IPS-NIHi7 (cell line): ENCODE measurements at regions not wholly inside any gene's neighbourhood (a gene's known extent, or its start where the extent isn't known, plus 50 kb on each side); places are given as distances from the start of the nearest gene placed in this dataset.

ENCODE experiments used
- DNase-seq: peaks from one replicate; pipeline ENCODE4 v3.0.0; 2012; ENCODE audit warnings: mixed read lengths; ENCODE audit errors: extremely low spot score

DNA sequence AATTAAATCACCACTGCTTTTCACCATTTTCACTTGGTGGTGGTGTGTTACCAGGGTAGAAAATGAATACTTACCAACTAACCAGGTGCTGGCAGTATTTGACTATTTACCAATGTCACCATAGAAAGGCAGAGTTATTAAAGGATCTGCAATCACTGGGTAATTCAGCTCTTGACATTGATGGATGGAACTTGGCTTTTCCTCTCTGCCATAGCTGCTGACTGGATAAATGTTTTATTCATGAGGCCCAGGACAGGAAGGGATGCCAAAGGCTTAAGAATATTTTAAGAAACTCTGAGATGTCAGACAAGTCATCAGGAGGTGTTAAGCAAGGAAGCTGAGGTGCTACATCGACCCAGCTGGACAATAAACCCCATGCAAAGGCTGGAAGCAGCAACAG lies 495.5 kb upstream of the CFAP20DC start:
- DNase-seq: no peak

DNA sequence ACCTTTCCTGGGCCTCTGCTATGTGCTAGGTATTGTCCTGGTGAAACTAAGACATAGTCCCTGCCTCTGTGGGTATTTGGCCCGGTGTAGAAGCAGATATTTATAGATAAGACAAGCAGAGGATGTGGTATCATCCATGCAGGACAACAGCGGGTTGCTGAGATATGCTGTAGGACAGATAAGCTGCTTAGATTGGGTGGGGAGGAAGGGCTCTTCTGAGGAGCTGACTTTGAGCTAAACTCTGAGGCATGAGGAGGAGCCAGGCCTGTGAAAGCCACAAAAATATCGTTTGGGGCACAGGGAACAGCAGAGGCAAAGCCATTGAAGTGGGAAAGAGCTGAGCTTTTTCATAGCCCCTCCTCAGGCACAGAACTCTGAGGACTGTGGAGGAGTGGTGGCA lies 492.5 kb upstream of the CFAP20DC start:
- no peak for DNase-seq

DNA sequence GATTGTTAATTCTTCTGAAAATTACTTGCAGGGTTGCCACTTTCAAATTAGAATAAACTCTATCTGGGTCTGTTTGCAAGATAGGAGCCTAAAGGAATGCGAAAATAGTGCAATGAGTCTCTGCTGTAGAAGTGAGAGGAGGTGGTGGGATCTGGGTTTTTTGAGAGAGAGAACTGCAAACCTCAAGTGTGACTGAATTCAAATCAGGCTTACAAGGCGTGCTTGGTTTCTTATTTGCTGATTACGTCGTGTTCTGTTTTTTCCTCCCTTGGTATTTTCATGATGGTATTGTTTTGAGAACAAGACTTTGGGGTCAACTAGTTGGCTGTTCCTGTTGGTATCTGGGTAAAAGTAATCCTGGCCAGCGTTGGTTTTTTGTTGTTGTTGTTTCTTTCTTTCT lies 490.9 kb upstream of the CFAP20DC start:
- no peak for DNase-seq

DNA sequence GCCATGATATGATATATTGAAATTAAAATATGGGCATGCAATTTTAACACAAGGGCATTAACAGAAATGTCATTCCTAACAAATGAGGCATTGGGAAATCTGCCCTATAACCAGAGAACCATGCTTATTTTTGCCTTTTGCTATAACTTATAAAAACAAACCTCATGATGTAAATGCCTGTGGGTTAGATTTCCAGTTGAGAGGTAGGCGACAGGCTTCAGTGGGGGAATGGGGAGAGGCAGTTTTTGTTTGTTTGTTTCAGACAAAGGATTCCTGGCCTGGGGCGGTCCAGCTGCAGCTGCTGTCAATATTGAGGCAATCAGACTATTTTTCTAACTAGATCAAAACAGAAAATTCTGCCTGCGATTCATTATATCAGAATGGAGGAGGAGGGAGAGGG lies 490.4 kb upstream of the CFAP20DC start:
- no peak for DNase-seq

DNA sequence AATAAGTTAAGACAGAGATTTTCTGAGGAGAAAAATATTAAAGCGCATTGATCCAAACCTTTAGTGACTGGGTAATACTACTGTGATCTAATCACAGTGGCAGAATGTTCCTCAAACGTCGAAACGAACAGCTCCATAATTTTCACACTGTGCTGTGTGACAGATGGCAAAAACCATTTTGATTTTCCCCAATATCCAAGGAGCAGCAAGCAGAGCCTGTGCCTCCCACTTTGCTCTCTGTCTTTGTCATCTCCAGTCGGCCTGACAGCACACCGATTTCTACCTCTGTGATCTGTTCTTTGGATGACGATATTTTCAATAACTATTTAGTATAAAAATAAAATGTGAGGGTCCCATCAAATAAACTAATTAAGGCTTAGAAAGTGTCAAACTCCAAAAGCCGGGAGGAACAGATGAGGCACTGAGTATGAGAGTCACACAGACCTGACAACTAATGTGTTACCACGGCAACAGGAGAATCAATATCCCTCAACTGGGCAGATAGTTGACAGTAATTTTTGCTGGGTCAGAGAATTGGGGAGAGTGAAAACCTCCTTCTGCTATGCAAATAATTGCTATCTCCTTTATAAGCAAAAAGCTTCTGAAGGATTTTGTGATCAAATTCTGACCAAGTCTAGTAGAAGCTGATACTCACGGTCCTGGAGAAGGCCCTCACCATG lies 489.1 kb upstream of the CFAP20DC start:
- no peak for DNase-seq

DNA sequence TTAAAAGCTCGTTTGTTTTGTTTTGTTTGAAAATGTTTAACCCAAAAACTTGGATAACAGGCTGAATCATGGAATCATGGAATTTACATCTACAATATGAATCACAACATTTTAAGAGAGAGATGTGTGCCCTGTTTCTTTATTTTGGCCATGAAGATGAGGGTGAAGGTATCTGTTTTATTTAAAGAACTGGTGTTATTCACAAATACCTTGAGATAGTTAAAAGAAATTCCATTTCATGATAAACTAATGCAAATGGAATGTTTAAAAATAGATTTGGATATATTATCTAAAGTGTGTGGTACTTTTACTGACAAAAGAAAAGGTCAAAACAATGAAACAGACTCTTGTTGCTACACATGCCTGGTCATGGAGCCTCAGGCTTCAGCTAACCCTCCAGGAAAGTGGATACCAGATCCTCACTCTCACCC lies 486.0 kb upstream of the CFAP20DC start:
- DNase-seq: no peak

DNA sequence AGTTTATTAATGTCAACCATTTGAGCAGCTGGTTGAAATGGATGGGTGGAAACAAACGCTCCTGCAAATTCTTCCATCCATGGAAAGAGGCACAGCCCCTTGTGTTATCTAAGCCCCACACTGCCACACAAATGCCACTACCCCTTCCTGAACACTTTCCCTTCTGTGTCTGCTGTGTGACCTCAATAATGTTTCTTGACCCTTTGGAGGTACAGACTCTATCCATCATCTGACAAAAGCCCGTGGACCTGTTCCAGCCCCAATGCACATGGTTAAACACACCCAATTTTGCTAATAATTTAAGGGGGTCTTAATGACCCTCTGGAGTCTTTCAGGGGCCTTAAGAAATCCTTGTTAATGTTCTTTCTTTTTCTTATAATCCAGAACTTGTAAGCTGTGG lies 482.2 kb upstream of the CFAP20DC start:
- DNase-seq: no peak

DNA sequence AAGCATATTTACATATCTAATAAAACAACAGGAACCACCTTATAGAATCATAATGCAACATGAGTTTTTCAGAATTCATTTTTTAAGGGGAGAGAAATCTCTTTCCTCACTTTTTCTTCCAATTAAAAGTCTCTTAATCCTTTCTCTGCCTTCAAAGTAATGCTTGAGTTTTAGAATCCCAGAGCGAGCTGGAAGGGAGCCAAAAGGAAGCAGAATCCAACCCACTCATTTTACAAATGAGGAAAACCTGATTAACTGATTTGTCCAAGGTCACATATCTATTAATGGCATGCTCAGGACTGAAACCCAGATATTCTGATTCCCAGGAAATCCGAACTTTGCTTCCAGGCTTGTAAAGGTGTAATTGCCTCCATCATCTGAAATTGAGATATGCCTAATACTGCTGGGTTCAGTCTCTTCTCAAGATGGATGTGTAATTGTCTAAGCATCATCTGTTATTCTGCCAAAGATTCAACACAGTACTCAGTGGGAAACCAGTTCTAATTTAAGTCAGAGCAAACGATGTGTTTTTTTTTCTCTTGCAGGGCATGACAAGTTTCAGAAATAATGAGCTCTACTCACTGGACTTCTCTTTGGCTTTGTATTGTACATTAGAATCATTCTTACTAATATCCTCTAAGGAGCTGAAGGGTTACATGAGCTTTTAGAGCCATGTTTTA lies 481.4 kb upstream of the CFAP20DC start:
- DNase-seq: no peak

DNA sequence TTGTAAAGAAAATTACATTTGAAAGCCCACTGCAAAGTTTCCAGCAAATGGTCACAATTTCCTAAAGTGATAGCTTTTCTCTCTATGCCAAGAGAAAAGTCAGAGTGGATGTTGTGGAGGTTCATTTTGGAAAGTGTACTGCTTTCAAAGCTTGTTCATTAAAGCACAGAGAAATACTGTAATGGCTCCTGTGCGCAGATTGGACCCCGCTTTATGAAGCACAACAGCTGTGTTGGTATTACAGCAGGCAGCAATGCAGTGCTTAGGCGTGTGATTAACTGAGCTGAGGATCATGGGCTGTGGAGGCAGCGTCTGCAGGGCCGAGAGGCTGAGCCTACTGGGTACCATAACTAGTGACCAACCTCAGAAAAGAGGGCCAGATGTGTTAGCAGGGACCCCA lies 478.4 kb upstream of the CFAP20DC start:
- no peak for DNase-seq

DNA sequence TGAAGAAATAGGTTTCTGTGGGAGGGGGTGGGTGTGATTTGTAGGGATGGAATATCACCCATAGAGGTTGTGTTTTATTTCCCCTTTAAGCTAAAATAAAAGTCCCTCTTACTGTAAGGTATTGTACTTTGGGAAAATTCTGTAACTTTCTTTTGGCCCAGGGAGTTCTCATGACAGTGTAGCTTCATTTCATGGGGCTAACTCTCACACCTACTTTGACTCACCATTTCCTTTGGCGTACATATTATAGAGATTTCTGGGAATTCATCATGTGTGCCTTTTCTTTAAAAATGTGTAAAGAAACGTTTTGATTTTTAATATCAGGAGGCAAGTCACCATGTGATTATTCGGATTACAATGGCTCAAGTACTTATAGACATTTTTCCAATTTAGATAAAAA lies 477.7 kb upstream of the CFAP20DC start:
- no peak for DNase-seq

DNA sequence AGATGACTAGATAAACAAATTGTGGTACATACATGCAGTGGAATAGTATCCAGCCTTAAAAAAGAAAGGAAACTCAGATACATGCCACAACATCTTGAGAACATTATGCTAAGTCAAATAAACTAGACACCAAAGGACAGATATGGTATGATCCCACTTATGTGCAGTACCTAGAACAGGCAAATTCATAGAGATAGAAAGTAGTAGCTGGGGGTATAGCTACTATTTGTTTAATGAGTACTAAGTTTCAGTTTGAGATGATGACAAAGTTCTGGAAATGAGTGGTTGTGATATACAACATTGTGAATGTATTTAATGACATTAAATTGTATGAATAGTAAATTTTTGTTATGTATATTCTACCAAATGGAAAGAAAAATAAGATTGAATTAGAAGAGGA lies 477.2 kb upstream of the CFAP20DC start:
- DNase-seq: no peak

DNA sequence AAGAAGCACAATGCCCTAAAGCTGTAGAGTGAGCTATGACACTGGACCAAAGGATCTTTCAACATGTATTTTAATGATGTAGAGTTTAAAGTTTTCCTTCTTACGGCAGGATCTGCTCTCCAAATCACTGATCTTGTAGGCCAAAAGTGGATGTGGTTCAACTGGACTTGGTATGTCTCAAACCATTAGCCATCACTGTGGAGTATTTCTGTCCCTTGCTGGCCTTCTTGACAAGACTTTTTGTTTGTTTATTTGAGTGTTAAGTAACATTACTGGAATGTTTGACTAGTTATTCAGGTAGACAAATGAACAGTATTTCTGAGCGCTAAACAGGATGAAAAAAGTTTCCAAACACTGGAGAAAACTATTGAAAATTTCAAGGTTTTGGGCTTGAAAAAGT lies 472.7 kb upstream of the CFAP20DC start:
- DNase-seq: no peak

DNA sequence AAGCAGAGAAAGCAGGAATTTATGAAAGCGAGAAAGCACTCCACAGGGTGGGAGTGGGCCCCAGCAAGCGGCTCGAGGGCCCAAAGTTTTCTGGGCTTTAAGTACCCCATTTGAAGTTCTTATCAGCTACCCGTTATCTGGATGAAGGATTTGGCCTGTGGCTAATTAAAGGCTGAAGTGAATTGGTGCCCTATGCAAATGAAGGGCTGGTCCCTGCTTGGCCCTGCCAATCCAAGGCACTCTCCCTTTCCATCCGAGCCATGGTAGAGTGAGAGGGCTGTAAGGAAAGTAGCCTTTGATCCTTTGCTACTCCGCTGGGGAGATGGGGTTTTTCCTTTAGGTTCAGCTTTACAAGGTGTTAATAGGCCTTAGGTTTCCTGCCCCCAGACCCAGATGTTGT lies 469.3 kb upstream of the CFAP20DC start:
- DNase-seq: no peak

DNA sequence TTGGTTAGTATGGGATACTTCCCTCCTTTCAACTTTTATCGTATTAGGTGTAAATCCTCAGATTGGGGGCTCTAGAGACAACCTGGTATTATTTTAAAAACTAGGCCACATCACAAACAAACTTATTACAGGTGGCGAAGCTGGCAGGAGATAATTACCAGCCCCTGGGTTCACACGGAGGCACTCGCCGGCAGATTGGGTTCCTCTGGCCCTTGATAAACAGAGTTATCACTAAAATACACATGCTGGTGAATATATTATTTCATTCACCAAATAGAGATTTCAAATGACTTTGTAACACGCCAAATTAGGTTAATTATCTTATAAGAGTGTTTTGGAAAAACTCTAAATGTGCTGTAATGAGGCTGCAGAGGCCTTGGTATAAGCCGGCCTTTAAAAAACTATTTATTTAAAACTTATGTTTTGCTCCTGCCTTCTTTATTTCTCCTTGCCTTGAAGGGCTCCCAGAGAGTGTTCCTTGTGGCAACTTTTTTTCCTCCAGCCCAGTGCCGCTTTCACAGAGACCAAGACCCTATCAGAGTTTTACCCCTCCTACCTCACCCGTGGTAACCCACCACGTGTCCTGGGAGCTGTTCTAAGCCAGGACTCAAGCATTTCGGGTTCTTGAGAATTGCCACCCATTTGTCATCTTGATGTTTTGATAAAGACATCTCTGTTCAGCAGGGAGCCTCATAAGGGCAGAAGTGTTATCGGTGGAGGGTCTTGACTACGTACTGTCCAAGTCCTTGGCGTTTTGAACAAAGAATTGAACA lies 468.6 kb upstream of the CFAP20DC start:
- DNase-seq: no peak

DNA sequence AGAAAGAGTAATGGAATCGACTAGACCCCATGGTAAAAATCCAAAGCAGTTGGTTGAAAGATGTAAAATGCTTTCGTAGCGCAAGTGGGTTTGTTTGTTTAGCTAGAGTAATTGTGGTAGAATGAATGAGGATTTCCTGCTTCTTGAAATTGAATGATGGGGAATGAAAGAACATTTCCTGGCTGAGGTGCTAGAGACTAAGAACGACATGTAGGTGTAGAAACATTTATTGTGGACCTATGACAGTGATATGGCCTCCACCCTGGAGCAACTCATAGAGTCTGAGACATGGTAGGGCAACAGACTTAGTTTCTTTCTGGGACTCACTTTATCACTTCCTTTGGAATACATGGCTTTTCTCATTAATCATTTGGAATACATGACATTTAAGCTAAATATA lies 467.6 kb upstream of the CFAP20DC start:
- DNase-seq: no peak

DNA sequence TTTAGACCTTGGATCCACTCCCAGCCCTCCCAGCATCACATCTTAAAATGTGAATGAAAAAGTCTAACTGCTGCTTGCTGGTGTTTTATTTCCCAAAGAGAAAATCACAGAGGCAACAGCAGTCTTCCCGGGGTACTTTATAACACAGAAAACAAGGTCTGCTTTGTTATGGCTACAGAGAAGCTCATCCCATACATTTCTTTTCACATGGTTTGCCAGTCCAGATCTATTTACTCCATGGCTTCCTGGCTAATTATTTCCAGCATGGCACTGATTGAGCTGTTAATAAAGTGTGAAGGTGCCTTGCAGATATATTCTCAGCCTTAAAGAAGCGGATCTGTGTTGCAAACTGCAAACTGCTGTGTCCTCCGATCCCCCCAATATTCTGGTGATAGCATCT lies 466.1 kb upstream of the CFAP20DC start:
- DNase-seq: no peak

DNA sequence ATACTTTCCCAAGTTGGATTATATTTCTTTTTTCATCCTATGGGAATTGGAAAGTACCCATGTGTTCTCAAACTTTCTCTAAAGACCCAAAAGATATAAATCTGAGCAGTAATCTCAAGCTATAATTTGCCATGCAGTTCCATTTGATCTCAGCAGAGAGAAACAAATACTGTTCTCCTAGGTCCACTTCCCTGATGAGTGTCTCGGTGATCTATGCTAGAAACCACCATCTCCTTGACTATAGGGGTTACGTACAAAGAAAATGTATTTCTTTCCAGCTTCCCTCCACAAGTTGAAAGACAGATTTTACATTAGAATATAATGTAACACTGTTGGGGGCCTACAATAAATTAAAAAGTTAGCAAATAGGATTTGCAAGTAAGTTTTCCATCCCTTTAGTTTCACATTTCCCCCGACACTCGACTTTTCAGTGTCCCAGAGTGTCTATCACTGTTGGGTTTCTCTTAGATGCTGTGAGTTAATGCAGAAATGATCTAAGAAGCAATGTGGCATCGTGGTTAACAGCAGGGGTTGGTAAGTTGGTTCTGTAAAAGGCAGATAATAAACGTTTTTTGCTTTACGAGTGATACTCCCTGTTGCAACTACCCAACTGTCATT lies 465.1 kb upstream of the CFAP20DC start:
- no peak for DNase-seq

DNA sequence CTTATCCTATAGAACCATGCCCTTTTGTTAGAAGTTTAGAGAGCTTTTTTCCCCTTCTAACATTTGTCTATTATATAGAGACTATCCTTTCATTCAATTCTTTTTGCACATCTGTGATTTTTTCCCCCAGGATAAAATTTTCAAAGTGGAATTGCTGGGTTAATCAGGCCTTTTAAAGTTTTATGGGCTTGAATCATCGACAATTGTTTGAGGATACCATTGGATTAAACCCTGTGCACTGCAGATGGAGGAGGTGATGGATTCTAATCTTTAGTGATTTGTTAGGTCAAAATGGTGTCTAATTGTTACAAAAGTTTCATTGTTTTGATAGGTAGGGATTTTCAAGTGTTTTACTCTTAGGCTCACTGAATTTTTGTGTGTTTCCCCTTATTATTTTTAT lies 463.7 kb upstream of the CFAP20DC start:
- no peak for DNase-seq

DNA sequence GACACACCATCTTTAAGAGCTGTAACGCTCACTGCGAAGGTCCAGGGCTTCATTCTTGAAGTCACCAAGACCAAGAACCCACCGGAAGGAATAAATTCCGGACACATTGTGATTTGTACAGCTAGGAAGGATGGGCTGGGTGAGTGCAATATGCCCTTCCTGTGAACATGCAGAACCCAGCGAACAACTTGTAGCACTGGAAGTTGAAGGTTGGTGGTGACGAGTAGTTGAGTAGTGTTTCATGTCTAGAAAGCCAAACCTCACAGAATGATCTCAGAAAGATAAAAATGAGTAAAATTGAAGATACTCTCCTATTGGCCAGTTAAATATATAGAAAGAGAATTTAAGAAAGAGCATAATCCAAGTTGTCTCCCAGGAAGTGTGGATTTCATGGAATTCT lies 462.2 kb upstream of the CFAP20DC start:
- DNase-seq: no peak

DNA sequence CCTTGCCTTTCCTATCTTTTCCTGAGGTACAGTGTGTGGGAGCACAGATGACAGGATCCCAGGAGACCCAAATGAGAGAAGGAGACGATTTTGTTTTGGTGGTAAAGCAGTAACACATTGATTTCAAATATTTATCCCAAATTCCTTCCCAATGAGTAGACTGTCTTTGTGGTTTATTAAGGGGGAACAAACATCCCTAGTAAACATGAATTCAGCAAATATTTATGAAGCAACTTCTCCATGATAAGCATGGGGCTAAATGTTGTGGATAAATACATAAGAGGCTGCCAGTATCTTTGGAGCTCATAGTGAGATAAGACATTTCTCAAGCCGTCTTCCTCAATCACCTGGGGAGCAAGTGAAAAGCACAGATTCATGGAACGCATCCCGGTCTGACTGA lies 460.8 kb upstream of the CFAP20DC start:
- DNase-seq: no peak

DNA sequence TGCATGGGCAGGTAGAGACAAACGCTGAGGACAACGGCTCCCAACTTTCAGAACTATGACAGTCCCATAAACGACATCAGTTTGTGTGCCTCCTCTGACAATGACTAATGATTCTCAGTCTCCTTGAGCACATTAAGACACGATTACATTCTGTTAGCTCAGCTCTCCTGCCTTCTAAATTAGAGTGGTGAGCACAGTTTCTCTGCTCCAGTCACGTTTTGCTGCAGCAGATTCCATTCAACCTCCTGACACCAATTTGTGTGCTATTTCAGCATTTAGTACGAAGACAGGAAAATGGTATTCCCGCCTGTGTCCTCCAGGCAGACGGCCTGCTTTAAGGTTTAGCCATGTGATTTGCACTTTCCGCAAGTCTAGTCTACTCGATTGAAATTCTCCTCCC lies 458.4 kb upstream of the CFAP20DC start:
- no peak for DNase-seq

DNA sequence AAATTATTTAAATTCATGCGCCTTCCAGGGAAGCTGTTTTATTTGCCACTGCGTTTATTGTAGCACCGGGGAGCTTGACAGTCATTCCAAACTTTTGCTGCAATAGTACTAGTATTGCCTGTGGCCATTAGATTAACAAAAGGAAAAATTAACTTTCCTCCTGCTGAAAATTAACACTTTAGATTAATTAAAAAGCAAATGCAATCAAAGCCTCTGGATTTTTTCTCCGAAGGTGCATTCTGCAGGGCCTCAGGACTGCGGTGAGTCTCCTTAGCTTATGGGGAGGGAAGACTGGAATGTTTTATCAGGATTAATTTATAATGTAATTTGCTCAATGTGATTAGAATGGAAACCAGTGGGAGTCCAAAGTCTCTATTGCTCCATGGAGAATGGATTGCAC lies 456.4 kb upstream of the CFAP20DC start:
- no peak for DNase-seq

DNA sequence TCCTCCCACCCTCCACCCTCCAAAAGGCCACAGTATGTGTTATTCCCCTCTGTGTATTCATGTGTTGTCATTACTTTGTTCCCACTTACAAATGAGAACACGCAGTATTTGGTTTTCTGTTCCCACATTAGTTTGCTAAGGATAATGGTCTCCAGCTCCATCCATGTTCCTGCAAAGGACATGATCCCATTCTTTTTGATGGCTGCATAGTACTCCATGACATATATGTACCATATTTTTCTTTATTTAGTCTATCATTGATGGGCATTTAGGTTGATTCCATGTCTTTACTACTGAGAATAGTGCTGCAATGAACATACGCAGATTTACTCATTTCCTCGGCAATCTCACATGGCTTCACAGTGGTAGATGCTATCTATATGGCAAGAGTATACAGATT lies 453.6 kb upstream of the CFAP20DC start:
- no peak for DNase-seq
